A549 (cell line): ENCODE measurements at regions not wholly inside any gene's neighbourhood (a gene's known extent, or its start where the extent isn't known, plus 50 kb on each side); places are given as distances from the start of the nearest gene placed in this dataset.

Source experiments
- CHD4 ChIP-seq: fragments of 200-600 bp; sonication (generic); IDR thresholded peaks from 2 replicates; pipeline ENCODE4 v1.6.1; 2016; ENCODE audit warnings: antibody characterized with exemption, mild to moderate bottlenecking, borderline replicate concordance
- CTCF ChIP-seq: fragments of >200 bp; sonication (Bioruptor Twin); formaldehyde crosslinking; IDR thresholded peaks from 3 replicates; pipeline ENCODE4 v1.5.1; 2016
- ESRRA ChIP-seq: fragments of 150-350 bp; IDR thresholded peaks from 2 replicates; pipeline ENCODE4 v1.6.1; 2014; ENCODE audit warnings: mild to moderate bottlenecking, low read length, borderline replicate concordance
- GATA3 ChIP-seq: IDR thresholded peaks from 2 replicates; pipeline ENCODE4 v1.6.1; 2012; ENCODE audit warnings: borderline replicate concordance
- KDM5A ChIP-seq: fragments of 200-600 bp; sonication (generic); IDR thresholded peaks from 2 replicates; pipeline ENCODE4 v1.6.1; 2016; ENCODE audit warnings: antibody characterized with exemption, mild to moderate bottlenecking
- POLR2A ChIP-seq: IDR thresholded peaks from 2 replicates; pipeline ENCODE4 v1.6.1; 2012; ENCODE audit warnings: mild to moderate bottlenecking, low read length

DNA sequence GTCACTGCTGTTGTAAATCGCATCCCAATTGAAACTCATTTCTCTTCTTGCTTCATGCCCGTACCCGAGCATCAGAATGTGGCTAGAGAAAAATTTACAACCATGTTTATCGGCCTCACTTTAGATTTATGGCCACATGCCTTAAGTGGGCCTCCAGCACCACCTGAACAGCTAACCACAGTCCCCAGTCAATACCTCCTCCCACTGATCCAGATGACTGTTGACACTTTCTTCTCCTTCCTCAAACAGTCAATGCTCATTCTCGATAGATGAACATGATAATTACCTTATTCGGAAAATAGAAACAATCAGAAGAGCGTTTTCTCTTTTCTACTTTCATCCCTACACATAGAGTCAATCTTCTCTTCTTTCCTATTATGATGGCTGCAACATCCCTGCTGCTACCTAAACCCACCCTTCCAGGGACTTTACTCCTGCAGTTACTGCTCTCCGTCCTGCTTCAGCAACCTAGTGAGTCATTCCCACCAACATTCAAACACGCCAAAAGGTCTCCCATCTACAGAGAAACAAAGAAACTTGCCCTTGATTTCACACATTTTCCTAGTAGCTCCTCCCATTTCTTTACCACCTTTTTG, 416.3 kb upstream of the MAF start:
- TF ChIP-seq CTCF (no peak), GATA3 (no peak), KDM5A (no peak), ESRRA (no peak), POLR2A (no peak), CHD4 (no peak)
